Mucosa of rectum (tissue), 2 donors: ENCODE measurements at regions not wholly inside any gene's neighbourhood (a gene's known extent, or its start where the extent isn't known, plus 50 kb on each side); places are given as distances from the start of the nearest gene placed in this dataset.

Experiments
- H3K27ac ChIP-seq, 2 donors: one replicate each; pipeline ENCODE4 v1.7.0; 2013; ENCODE audit warnings: inconsistent platforms in 2 of 2, low read depth in 2 of 2, low read length in 2 of 2
- H3K27me3 ChIP-seq, 2 donors: one replicate each; pipeline ENCODE4 v1.7.0; 2013; ENCODE audit warnings: low read length in 2 of 2; ENCODE audit not compliant: control insufficient read depth in 2 of 2, insufficient read depth in 2 of 2
- H3K36me3 ChIP-seq, 2 donors: one replicate each; pipeline ENCODE4 v1.7.0; 2013; ENCODE audit warnings: low read length in 2 of 2; ENCODE audit not compliant: control insufficient read depth in 2 of 2, insufficient read depth in 2 of 2
- H3K4me1 ChIP-seq, 2 donors: one replicate each; pipeline ENCODE4 v1.7.0; 2013; ENCODE audit warnings: low read length in 2 of 2, mild to moderate bottlenecking in 1 of 2; ENCODE audit not compliant: control insufficient read depth in 2 of 2, insufficient read depth in 2 of 2
- H3K4me3 ChIP-seq, 2 donors: one replicate each; pipeline ENCODE4 v1.7.0; 2013; ENCODE audit warnings: low read length in 2 of 2
- H3K9ac ChIP-seq, 2 donors: one replicate each; pipeline ENCODE4 v1.7.0; 2013; ENCODE audit warnings: low read length in 2 of 2, low read depth in 1 of 2, mild to moderate bottlenecking in 1 of 2
- H3K9me3 ChIP-seq, 2 donors: one replicate each; pipeline ENCODE4 v1.7.0; 2013; ENCODE audit warnings: low read length in 2 of 2; ENCODE audit not compliant: control insufficient read depth in 2 of 2
- donor health status: healthy.
- donor health status: Normal muscosa, but diverticular disease.

GRCh38 chr12:25013061-25013460 lies 64.2 kb upstream of the BCAT1 start:
- H3K36me3 ChIP-seq: no peaks in the 10 kb centered on the region
- no peak overlapping the region for H3K27ac ChIP-seq
- no peak overlapping the region for H3K4me3 ChIP-seq
- H3K27me3 ChIP-seq: no peaks in the 10 kb centered on the region
- H3K9ac ChIP-seq: no peak overlapping the region
- H3K4me1 ChIP-seq: no peaks in the 10 kb centered on the region
- no peaks in the 10 kb centered on the region for H3K9me3 ChIP-seq

GRCh38 chr12:25009496-25010092 lies 60.7 kb upstream of the BCAT1 start:
- no peak overlapping the region for H3K4me3 ChIP-seq
- no peaks in the 10 kb centered on the region for H3K4me1 ChIP-seq
- no peaks in the 10 kb centered on the region for H3K36me3 ChIP-seq
- no peak overlapping the region for H3K27ac ChIP-seq
- H3K27me3 ChIP-seq: no peaks in the 10 kb centered on the region
- H3K9ac ChIP-seq: no peak overlapping the region
- no peaks in the 10 kb centered on the region for H3K9me3 ChIP-seq

GRCh38 chr12:25005376-25005775 lies 56.5 kb upstream of the BCAT1 start:
- no peaks in the 10 kb centered on the region for H3K9me3 ChIP-seq
- H3K4me1 ChIP-seq: no peaks in the 10 kb centered on the region
- no peaks in the 10 kb centered on the region for H3K36me3 ChIP-seq
- H3K9ac ChIP-seq: no peak overlapping the region
- no peaks in the 10 kb centered on the region for H3K27me3 ChIP-seq
- H3K4me3 ChIP-seq: no peak overlapping the region
- no peak overlapping the region for H3K27ac ChIP-seq

- Histone ChIP-seq H3K9me3 (no peaks in the 10 kb centered on the region), H3K9ac (no peak overlapping the region), H3K4me1 (no peaks in the 10 kb centered on the region), H3K36me3 (no peaks in the 10 kb centered on the region), H3K4me3 (no peak overlapping the region), H3K27ac (no peak overlapping the region), H3K27me3 (no peaks in the 10 kb centered on the region)
Observed at GRCh38 chr12:25004447-25004846, 55.5 kb upstream of the BCAT1 start.

GRCh38 chr12:25001311-25001710 lies 52.4 kb upstream of the BCAT1 start:
- H3K36me3 ChIP-seq: no peaks in the 10 kb centered on the region
- no peaks in the 10 kb centered on the region for H3K9me3 ChIP-seq
- peaks cover 0 to 3% of the 10 kb centered on the region in 2 donors for H3K4me1 ChIP-seq
- H3K27ac ChIP-seq: no peak overlapping the region
- H3K4me3 ChIP-seq: no peak overlapping the region
- no peak overlapping the region for H3K9ac ChIP-seq
- no peaks in the 10 kb centered on the region for H3K27me3 ChIP-seq
